PC-9 (cell line): ENCODE measurements at regions not wholly inside any gene's neighbourhood (a gene's known extent, or its start where the extent isn't known, plus 50 kb on each side); places are given as distances from the start of the nearest gene placed in this dataset.

Experiments
- BruUV-seq: library from RNA; stranded (reverse); fragments of 400-500 nt; replicated peaks from 2 replicates; lab custom pipeline; 2021; lab: Mats Ljungman, UMichigan
- CTCF ChIA-PET: fragments of 300-600 bp; sonication (Branson Sonifier 250); formaldehyde crosslinking; loops from one replicate; lab custom pipeline; 2022; ENCODE audit warnings: antibody characterized with exemption; lab: Charles Lee
- POLR2A ChIA-PET: fragments of 300-600 bp; sonication (Branson Sonifier 250); formaldehyde crosslinking; loops from one replicate; lab custom pipeline; 2022; ENCODE audit warnings: antibody characterized with exemption; ENCODE audit not compliant: unreplicated experiment; lab: Charles Lee
- DNase-seq, 2 experiments: peaks; one replicate each; pipeline versions ENCODE4 v3.0.0 to v3.0.0-alpha.2; 2015 to 2022; ENCODE audit warnings: mixed read lengths in 1 of 2
- H2AFZ ChIP-seq: fragments of 200-600 bp; sonication (generic); 2 replicates; pipeline ENCODE4 v1.8.1; 2017; ENCODE audit warnings: antibody characterized with exemption
- H3F3A ChIP-seq: fragments of 200-600 bp; sonication (generic); 2 replicates; pipeline ENCODE4 v1.8.1; 2017; ENCODE audit warnings: antibody characterized with exemption, mild to moderate bottlenecking, low read depth; ENCODE audit not compliant: insufficient read depth
- H3K27ac ChIP-seq: fragments of 200-600 bp; sonication (generic); 2 replicates; pipeline ENCODE4 v1.6.1; 2016; ENCODE audit warnings: mixed run types
- H3K27me3 ChIP-seq: fragments of 200-600 bp; sonication (generic); 2 replicates; pipeline ENCODE4 v1.6.1; 2016; ENCODE audit warnings: low read depth, mixed run types; ENCODE audit not compliant: insufficient read depth
- H3K36me3 ChIP-seq: fragments of 200-600 bp; sonication (generic); 2 replicates; pipeline ENCODE4 v1.6.1; 2016; ENCODE audit warnings: low read depth, mixed run types
- H3K4me1 ChIP-seq: fragments of 200-600 bp; sonication (generic); replicated peaks from 2 replicates; pipeline ENCODE4 v1.6.1; 2016; ENCODE audit warnings: mixed run types; ENCODE audit not compliant: insufficient read depth
- H3K4me2 ChIP-seq: fragments of 200-600 bp; sonication (generic); 2 replicates; pipeline ENCODE4 v1.6.1; 2017; ENCODE audit warnings: mixed run types
- H3K4me3 ChIP-seq: fragments of 200-600 bp; sonication (generic); 2 replicates; pipeline ENCODE4 v1.6.1; 2016; ENCODE audit warnings: mixed run types
- H3K79me2 ChIP-seq: fragments of 200-600 bp; sonication (generic); 2 replicates; pipeline ENCODE4 v1.6.1; 2017; ENCODE audit warnings: low read depth, mixed run types
- H3K9me2 ChIP-seq: fragments of 200-600 bp; sonication (generic); 2 replicates; pipeline ENCODE4 v1.8.1; 2017; ENCODE audit warnings: mild to moderate bottlenecking; ENCODE audit not compliant: insufficient read depth
- H3K9me3 ChIP-seq: fragments of 200-600 bp; sonication (generic); 2 replicates; pipeline ENCODE4 v1.8.1; 2016; ENCODE audit warnings: low read depth; ENCODE audit not compliant: insufficient read depth
- H4K20me1 ChIP-seq: fragments of 200-600 bp; sonication (generic); 2 replicates; pipeline ENCODE4 v1.8.1; 2017; ENCODE audit not compliant: insufficient read depth
- CTCF ChIP-seq: fragments of 200-600 bp; sonication (generic); conservative IDR thresholded peaks from 2 replicates; pipeline ENCODE4 v1.6.1; 2017; ENCODE audit warnings: mixed run types, antibody characterized with exemption, mild to moderate bottlenecking, moderate library complexity
- EZH2 ChIP-seq: fragments of 200-600 bp; sonication (generic); IDR thresholded peaks from 2 replicates; pipeline ENCODE4 v1.8.0; 2017; ENCODE audit warnings: antibody characterized with exemption, low read depth
- intact Hi-C: fragments of 100-400 bp; cut with micrococcal nuclease; formaldehyde crosslinking; loops from one replicate; pipeline ENCODE4 v1.10.0; 2022; ENCODE audit not compliant: unreplicated experiment

- no peak overlapping the region for H3K4me2 ChIP-seq
- H3K4me3 ChIP-seq: no peak overlapping the region
- H4K20me1 ChIP-seq: no peaks in the 10 kb centered on the region
- TF ChIP-seq CTCF (no peak), EZH2 (no peak)
- no peaks in the 10 kb centered on the region for H3K27me3 ChIP-seq
- DNase-seq: no peak
- intact Hi-C loops: no loop called here
- H3K9me2 ChIP-seq: no peaks in the 10 kb centered on the region
- H3F3A ChIP-seq: peaks cover 6% of the 10 kb centered on the region; the same call in 1 of the 2 replicates
- no peak overlapping the region for H2AFZ ChIP-seq
- no peaks in the 10 kb centered on the region; the same call in 1 of the 2 replicates for H3K9me3 ChIP-seq
- BruUV-seq: no TSS peak
- H3K36me3 ChIP-seq: no peaks in the 10 kb centered on the region
- peaks cover 22% of the 10 kb centered on the region for H3K4me1 ChIP-seq
- POLR2A ChIA-PET: no interaction called here
- H3K27ac ChIP-seq: no peak overlapping the region
- H3K79me2 ChIP-seq: no peaks in the 10 kb centered on the region
- CTCF ChIA-PET: no interaction called here
Measured at GRCh38 chr18:22503803-22504202, 86.1 kb upstream of the CTAGE1 start.

GRCh38 chr18:22504251-22505030 is 86.7 kb upstream of the CTAGE1 start:
- POLR2A ChIA-PET: no interaction called here
- CTCF ChIA-PET: no interaction called here
- Histone ChIP-seq H3F3A (peaks cover 3% of the 10 kb centered on the region; the same call in 1 of the 2 replicates), H4K20me1 (no peaks in the 10 kb centered on the region), H2AFZ (no peak overlapping the region), H3K79me2 (no peaks in the 10 kb centered on the region), H3K9me3 (no peaks in the 10 kb centered on the region; the same call in 1 of the 2 replicates), H3K4me3 (no peak overlapping the region), H3K36me3 (no peaks in the 10 kb centered on the region), H3K4me1 (peaks cover 17% of the 10 kb centered on the region), H3K27me3 (no peaks in the 10 kb centered on the region), H3K27ac (no peak overlapping the region), H3K4me2 (no peak overlapping the region), H3K9me2 (no peaks in the 10 kb centered on the region)
- intact Hi-C loops: no loop called here
- no TSS peak for BruUV-seq
- TF ChIP-seq CTCF (no peak), EZH2 (no peak)
- DNase-seq: peak in 1 of 2 experiments; percentile 48

- H3K27me3 ChIP-seq: no peaks in the 10 kb centered on the region
- H3K9me2 ChIP-seq: no peaks in the 10 kb centered on the region
- no peaks in the 10 kb centered on the region for H3K36me3 ChIP-seq
- no TSS peak for BruUV-seq
- TF ChIP-seq EZH2: no peak
- no peak for TF ChIP-seq CTCF
- H3K4me2 ChIP-seq: no peak overlapping the region
- H3K9me3 ChIP-seq: no peaks in the 10 kb centered on the region; the same call in 1 of the 2 replicates
- H3K4me3 ChIP-seq: no peak overlapping the region
- no peak overlapping the region for H3K27ac ChIP-seq
- ChIA-PET CTCF (no interaction called here), POLR2A (no interaction called here)
- H4K20me1 ChIP-seq: no peaks in the 10 kb centered on the region
- intact Hi-C loops: no loop called here
- no peak overlapping the region for H2AFZ ChIP-seq
- H3F3A ChIP-seq: no peaks in the 10 kb centered on the region; the same call in 1 of the 2 replicates
- H3K79me2 ChIP-seq: no peaks in the 10 kb centered on the region
- DNase-seq: no peak
- H3K4me1 ChIP-seq: peaks cover 13% of the 10 kb centered on the region
Measured at GRCh38 chr18:22505141-22505591, 87.5 kb upstream of the CTAGE1 start.
